ENCODE measurements at regions not wholly inside any gene's neighbourhood (a gene's known extent, or its start where the extent isn't known, plus 50 kb on each side); places are given as distances from the start of the nearest gene placed in this dataset.

DNA sequence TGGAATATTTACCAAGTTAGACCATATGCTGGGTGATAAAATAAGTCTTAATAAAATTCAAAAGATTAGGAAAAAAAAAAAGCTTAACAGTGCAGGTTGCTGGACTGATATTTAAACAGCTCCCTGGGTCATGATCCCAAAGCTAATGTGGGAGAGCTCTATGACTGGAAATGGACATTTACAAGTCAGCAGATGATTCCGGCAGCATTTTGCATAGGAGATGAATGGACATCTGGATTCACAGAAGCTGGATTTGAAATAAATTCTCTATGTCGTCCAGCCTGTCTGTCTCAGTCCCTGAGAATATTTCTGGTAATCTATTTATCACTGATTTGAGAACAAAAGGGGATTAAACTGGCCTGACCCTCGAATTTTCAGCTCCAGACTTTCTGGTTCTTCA, 52.3 kb upstream of the KLHL25 start:
- DNase-seq (ENCODE audit: low read depth): no peak

DNA sequence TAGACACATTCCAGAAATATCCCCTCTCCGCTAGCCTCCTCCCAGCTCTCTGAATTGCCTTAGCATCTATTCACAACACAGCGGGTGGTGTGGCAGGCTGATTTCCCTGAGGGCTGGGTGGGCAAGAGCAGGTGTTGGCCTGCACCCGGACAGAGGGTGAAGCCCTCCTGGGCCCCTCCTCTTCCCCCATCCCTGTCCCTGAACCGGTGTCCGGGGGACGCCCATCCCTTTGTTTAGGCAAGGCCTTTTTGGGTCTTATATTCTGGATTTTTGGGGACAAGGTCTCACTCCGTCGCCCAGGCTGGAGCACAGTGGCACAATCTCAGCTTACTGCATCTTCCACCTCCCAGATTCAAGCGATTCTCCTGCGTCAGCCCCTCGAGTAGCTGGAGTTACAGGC, 55.2 kb upstream of the KLHL25 start:
- DNase-seq (ENCODE audit: low read depth): no peak

DNA sequence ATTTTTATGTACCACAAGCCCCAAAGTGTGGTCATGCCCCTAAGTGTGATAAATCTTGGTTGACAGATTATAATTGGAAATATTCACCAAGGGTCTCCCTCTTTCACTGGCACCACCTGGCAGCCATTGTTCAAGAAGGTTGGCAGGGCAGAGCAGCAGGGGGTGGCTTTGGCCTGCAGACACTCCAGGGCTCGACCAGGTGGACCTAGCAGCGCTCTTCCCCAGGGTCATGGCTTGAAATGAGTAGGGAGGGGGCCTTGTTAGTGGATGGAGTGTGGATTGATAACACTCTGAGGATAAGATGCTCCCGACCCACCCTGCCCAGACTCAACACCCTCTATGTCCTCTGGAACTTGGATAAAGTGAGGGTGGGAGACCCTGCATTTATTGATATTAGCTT, 58.2 kb upstream of the KLHL25 start:
- DNase-seq (ENCODE audit: low read depth): no peak

DNA sequence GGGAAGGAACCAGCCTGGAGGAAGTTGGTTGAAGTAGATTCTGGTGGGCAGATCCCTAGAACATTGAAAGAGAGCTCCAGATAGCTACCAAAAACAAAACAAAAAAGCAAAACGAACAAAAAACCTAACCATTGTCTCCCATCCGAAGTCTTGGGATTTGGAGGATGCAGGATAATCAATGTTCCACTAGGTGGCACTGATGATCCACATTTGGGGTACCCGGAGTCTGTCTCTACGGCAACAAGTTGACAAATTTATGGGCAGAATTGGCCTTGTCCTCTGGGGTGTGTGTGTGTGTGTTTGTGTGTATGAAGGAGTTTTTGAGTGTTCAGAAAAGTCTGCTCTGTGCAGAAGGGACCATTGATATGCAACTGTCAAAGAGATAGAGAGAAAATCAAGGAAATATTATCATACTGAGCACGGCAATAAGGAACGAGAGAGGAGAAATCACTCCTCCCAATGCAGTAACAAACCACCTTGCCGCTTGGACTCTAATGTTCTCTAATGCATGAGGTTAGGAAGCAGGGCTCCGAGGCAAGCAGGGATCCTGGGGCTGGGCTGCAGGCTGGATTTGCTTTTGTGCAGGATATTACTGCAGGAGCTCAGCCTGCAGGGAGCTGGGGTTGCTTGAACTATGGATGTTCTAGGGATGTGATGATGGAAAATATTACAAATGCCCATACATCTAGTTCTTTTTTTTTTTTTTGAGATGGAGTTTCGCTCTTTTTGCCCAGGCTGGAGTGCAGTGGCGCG, 59.8 kb upstream of the KLHL25 start:
- DNase-seq (ENCODE audit: low read depth): peak; percentile 78

DNA sequence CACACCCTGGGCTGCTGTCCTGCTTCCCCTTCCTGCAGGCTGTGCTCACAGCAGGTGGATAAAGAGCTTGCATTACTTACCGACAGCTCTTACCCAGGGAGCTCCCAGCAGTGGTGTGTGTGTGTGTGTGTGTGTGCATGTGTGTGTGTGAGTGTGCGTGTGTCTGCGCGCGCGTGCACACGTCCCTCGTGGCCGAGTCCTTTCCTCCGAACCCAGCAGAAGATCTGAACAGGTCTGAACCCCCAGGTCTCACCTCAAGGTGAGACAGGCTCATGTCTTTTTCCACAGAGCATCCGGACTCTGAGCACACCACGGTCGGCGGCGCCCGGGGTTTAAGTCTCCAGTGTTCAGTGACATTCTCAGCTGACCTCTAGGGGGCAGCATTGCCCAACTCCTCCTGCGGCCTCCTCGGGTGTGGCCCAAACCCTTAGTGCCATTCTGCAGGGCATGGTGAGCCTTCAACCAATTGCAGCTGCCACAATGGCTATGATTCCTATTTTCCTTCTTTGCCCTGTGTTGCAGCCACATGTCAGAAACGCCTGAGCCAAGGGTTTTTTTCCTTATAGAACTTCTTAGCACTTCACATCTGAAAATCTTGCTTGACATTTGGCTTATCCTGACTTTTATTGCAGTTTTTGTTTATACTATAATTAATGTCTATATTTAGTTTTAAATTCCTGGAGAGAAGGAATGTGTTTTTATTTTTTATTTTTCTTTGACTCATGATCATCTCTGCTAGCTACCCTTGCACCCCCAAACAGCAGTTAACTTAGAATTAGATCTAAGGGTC, 64.1 kb upstream of the KLHL25 start:
- DNase-seq (ENCODE audit: low read depth): peak; percentile 86

DNA sequence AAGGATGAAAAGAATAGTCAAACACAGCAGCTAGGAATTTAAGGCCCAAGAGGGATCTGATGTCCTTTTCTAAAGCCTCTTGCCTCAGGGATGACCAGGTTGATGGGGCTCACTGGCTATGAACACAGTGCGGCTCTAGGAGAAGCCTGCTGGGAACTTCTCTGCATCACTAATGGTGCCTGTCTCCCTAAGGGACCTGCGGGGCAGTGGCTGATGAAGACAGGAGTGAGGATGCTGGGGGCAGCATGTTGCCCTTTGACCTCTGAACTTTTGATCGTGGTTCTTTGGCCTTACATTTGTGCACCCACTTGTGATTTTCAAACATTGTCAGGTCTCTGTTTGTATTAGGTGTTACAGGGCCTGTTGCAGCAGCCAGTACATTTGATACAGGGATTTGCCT, 64.9 kb upstream of the KLHL25 start:
- DNase-seq (ENCODE audit: low read depth): no peak

DNA sequence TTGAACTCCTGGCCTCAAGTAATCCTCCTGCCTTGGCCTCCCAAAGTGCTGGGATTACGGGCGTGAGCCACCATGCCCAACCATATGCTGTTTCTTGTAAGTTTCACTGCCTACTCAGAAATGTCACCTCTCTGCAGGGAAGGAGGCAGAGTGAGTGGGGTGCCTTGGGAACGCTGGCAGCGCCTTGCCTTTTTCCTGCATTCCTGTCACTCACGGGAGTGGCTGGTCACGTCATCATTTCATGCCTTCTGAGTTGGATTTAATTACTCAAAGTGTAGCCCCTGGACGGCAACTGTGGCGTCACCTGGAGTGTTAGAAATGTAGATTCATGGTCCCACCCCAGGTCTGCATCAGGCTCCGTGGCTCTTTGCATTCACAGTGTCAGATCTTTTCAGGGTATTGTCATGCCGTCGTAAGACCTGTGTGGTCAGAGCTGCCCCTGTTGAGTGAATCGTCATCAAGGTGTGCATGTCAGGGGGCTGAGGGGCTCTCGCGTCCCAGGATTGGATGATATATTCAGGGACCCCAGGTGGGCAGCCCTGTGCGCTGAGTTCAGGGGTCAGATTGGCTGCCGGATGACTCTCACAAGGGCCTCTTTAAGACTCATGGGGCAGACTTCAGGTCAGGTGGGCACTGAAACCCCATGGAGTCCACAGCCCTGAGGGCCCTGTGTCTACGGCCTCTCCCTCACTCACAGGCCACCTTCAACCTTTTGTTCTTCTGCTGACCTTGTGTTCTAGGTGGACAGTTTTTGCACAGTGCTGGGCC, 65.9 kb upstream of the KLHL25 start:
- no peak for DNase-seq (ENCODE audit: low read depth)

DNA sequence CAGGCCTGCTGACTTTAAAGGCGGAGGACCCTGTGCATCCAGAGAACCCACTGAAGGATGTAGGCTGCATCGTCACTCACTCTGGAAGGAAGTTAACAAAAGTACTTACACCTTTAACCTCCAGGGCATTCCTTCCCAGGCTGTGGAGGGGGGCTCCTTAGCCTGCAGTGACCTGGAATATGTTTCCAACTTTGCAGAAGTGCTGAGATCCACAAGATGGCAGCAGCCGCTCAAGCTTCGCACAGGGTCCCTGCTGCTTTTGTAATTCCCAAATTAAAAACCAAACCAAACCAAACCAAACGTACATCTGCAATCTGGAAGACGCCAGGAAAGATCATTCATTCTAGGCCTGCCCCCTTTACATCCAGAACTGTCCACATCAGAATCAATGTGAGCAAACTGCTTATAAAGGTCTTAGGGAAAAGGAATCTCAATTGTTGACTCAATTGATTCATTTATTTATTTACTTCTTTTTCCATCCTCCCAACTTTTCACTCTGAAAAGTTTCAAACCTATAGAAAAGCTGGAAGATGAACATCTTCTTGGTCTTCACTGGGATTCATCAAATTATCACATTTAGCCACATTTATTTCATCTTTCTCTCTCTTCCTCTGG, 70.5 kb upstream of the KLHL25 start:
- peak; percentile 64 for DNase-seq (ENCODE audit: low read depth)

DNA sequence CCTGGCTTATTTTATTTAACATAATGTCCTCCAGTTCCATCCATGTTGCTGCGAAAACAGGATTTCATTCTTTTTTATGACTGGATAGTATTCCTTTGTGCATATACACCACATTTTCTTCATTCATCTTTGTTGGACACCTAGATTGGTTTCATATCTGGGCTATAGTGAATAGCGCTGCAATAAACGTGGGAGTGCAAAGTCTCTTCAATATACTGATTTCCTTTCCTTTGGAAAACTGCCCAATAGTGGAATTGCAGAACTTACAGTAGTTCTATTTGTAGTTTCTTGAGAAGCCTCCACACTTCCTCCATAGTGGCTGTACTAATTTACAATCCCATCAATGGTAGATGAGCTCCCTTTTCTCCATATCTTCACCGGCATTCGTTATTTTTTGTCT, 72.5 kb upstream of the KLHL25 start:
- DNase-seq (ENCODE audit: low read depth): no peak

DNA sequence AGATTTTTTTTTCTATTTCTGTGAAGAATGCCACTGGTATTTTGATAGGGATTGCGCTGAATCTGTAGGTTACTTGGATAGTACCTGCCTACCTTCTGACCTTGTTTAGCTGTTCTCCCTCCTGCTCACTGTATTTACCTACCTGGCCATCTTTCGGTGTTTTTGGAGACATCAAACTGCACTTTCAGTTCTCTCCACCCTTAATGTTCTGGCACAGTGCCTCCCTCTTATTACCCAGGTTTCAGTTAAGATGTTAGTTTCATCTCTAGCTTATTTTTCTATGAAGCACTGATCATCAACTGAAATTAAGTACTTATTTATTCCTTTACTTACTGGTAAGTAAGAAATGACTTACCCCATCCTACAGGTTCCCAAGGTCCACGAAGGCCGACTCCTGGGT, 74.4 kb upstream of the KLHL25 start:
- no peak for DNase-seq (ENCODE audit: low read depth)

DNA sequence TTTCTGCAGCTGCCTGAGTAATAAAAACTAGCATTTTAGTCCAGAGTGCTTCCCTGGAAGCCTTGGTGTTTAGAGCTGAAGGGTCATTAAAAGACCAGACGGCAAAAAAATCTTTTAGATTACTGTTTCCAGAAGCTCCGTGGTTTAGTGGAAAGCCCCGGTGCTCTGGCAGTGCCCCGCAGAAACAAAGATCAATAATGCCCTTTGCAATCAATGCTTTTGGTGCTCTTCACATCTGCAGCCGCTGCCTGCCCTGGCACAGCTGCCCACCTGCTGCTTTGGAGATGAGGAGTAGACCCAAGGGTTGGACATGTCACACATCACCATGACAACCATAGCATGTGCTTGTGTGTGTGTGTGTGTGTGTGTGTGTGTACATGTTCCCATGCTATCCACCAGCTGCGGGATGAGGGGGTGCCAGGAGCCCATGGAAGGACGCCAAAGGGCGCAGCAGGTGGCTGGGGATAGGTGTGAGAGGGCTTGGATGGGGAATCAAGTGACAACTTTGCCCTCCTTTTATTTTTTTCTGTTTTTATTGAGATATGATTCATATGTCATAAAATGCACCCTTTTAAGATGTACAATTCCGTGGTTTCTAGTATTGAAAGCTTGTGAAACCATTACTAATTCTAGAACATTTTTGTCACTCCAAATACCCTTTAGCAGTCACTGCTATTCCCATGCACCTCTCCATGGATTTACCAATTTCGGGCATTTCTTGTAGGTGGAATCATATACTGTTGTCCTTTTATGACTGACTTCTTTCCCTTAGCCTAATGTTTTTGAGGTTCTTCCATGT, 75.7 kb upstream of the KLHL25 start:
- no peak for DNase-seq (ENCODE audit: low read depth)

DNA sequence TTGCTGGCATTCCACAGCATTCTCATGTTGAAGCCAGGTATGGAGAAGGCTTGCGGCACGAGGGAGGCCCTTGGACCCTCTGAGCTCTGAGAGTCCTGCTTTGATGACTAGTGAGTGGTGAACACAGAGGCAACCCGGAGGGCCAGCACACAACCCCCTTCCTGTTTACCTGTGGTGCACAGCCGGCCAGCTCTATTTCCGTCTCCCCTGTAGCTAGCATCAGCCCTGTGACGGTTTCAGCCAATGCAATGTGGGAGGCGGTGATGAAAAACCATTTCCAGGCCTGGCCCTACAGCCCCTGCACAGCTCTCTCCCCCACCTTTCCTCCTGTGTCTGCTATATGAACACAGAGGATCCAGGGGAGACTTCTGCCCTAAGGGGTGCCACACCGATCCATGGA, 76.8 kb upstream of the KLHL25 start:
- DNase-seq (ENCODE audit: low read depth): no peak

DNA sequence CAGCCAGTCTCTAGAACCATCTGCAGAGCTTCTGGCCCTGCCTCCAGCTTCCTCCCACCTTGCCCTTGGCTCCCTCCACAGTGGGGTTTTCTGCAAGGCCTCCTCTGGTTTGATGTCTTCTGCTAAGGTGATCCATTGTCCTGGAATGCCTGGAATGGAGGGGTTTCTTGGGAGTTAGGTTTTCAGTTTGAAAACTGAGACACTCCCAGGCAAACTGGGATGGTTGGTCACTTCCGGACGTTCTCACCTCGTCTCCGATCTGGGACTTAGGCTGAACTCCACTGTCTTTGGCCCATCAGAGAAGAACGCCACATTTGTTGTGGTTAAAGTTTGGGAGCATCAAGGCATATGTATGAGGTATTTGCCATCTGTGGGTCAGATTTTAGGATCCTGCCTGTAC, 77.4 kb upstream of the KLHL25 start:
- DNase-seq (ENCODE audit: low read depth): no peak

DNA sequence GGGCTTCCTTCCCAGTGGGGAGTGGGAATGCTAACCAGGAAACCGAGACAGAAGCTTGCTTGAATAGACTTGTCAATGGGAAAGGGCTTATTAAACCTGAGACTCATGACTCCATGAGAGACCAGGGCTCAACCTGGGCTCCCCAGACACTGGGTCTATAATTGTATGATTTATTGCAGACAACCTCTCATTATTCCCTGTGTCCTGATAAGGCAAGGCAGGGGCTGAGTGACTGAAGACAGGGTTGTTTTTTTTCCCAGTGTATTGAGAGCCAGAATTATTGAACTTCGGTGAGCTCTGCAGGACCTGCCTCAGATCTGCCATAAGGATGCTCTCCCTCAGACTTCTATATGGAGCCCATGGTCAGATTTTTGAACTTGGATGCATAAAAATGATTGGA, 79.5 kb upstream of the KLHL25 start:
- DNase-seq (ENCODE audit: low read depth): no peak

DNA sequence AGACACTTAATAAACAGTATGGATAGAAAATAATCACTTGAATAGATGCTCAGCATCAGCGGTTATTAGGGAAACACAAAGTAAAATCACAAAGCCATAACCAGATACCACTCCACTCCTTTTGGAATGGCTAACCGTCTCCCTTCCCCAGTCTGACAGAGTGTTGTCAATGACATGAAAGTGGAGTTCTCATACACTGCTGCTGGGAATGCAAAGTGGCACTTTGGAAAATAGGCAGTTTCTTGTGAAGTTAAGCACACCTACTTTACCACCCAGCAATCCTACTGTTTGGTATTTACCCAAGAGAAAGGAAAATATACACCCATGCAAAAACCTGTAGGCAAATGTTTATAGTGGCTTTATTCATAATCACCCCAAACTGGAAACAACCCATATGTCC, 81.0 kb upstream of the KLHL25 start:
- DNase-seq (ENCODE audit: low read depth): no peak

DNA sequence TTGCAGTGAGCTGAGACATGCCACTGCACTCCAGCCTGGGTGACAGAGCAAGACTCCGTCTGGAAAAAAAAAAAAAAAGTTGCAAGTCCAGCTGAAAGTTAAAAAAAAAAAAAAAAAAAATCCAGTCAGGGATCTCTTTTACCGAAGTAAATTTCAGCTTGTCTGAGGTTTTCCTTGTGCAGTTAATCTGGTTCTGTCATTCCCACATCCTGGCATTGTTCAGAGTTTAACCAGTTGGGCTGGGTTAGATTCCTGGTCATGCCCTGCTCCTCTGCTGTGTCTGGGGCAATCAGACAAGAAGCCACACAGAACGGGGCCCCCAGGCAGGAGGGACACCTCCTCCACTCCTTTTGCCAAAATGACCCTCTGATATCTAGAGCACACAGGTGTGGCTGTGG, 84.1 kb upstream of the KLHL25 start:
- DNase-seq (ENCODE audit: low read depth): peak; percentile 84

DNA sequence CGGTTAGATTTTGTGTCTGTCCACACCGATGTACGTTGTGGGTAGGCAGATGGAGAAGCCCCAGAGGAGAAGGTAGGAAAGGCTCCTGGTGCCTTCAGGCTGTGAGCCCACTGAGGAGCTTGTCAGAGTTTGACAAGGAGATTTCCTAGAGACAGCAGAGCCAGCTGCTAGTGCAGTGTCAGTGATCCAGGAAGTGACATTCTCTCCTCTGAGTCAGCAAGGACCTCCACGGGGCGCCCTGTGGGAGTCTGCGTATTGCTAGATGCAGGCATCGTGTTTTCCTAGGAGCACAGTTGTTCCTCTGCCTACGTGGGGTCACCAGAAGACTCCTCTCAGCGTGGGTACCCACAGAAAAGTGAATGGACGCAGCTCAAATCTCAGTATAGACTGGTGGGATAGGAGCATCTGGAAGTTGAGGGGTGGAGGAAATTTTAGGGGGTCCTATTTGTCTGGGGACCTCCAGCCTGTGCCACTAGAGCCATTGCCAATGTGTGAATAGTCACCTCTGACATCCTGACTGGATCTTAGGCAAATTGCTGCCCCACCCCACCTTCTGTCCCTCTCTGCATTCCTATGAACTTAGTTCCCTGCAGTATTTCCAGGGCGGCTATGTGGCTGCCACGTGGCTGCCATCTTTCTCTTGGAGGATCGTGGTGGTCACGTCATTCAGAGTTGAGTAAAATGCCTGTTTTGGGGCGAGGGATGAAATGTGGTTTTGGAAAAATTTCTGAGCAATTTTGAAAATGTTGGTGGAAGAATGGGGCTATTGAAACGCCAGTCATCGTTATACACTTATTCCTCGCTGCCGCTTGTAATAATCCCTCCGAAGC, 84.8 kb upstream of the KLHL25 start:
- DNase-seq (ENCODE audit: low read depth): peak; percentile 96

DNA sequence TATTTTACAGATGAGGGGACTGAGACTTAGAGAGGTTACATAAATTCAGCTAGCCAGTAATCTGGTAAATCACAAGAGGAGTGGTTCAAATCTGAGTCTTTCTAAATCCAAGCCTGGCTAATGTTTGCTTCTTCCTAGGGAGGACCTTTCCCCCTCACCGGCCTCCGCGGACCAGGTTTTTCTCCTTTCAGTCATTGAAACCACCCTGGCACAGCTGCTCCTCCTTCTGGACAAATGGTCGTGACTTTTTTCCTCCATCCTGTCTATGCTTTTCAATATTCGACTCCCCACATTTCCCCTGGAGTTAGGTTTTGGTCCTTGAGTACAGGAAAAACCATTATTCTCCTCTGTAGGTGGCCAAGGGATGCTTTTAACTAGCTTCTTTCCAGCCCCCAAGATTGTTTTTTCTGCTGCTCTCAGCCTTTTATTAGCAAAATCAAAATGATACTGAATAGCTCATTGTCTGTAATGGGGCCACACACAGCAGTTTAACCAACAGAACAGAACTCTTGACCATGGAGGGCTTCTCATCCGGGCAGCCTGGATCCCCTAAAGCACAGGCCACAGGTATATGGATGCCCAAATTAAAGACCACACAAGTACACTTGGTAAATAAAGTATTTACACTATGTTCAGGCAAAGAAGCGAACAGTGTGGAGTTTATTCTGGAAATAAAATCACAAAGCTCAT, 85.9 kb upstream of the KLHL25 start:
- peak; percentile 71 for DNase-seq (ENCODE audit: low read depth)

DNA sequence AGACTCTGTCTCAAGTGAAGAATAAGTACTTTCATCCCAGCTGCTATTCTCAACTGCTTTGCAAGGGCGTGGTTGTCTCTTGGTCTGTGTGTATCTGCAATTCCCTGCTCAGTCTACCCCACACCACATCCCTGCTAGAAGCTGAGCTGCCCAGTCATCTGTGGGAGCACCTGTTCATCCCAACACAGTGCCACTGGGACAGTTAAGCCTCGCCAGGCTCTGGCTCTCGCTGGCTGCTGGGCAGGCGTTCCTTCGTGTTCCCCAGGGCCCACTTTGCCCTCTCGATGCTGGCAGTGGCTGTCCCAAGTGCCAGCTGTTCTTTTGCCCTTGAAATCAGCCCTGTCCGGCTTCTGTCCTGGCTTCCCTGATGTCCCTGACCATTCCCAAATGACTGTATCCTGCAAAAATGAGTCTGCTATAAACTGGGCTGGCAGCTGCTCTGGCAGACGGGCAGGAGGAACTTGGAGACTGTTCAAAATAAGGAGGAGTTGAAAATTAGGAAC, 91.6 kb upstream of the KLHL25 start:
- DNase-seq (ENCODE audit: low read depth): peak; percentile 99
